GM06990 (cell line): ENCODE measurements at regions not wholly inside any gene's neighbourhood (a gene's known extent, or its start where the extent isn't known, plus 50 kb on each side); places are given as distances from the start of the nearest gene placed in this dataset.

Source experiments
- DNase-seq: peaks from one replicate; pipeline ENCODE4 v3.0.0-alpha.2; 2011; ENCODE audit not compliant: insufficient read length; ENCODE audit errors: extremely low read depth
- H3K27me3 ChIP-seq: replicated peaks from 2 replicates; pipeline ENCODE4 v1.6.0; 2011; ENCODE audit warnings: low read length; ENCODE audit not compliant: control insufficient read depth, insufficient read depth
- H3K36me3 ChIP-seq: 2 replicates; pipeline ENCODE4 v1.5.1; 2011; ENCODE audit warnings: low read length; ENCODE audit not compliant: control insufficient read depth, insufficient read depth
- H3K4me3 ChIP-seq: replicated peaks from 2 replicates; pipeline ENCODE4 v1.5.1; 2011; ENCODE audit warnings: low read depth, mild to moderate bottlenecking, control low read depth, low read length
- TF ChIP-seq, protein P1 (sequence below): IDR thresholded peaks from 2 replicates; pipeline ENCODE4 v1.5.1; 2011; ENCODE audit warnings: low read length, control low read depth, mild to moderate bottlenecking, inconsistent platforms; ENCODE audit not compliant: insufficient read depth, poor library complexity, severe bottlenecking

DNA sequence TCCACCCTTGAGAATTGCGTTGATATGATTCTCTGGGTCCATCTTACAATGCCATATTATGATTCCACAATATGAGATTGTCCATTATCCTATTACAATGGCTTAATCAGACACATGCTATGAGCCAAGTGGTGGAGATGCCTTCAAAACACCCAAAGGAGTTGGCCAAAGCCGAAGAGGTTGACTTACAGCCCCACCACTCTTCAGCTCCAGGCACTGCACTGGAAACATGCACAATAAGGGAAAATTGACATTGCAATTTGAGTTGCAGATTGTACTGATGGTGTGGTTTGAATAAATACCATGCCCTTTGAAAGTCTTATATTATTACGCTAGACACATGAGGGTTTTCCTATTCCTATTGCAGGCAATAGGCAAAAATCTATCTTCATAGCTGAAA is 75.4 kb upstream of the TNFSF11 start:
- no peaks in the 10 kb centered on the region for H3K36me3 ChIP-seq
- H3K27me3 ChIP-seq = no peaks in the 10 kb centered on the region
- no peak overlapping the region for H3K4me3 ChIP-seq
- no peak for DNase-seq
- TF ChIP-seq, protein P1, sequence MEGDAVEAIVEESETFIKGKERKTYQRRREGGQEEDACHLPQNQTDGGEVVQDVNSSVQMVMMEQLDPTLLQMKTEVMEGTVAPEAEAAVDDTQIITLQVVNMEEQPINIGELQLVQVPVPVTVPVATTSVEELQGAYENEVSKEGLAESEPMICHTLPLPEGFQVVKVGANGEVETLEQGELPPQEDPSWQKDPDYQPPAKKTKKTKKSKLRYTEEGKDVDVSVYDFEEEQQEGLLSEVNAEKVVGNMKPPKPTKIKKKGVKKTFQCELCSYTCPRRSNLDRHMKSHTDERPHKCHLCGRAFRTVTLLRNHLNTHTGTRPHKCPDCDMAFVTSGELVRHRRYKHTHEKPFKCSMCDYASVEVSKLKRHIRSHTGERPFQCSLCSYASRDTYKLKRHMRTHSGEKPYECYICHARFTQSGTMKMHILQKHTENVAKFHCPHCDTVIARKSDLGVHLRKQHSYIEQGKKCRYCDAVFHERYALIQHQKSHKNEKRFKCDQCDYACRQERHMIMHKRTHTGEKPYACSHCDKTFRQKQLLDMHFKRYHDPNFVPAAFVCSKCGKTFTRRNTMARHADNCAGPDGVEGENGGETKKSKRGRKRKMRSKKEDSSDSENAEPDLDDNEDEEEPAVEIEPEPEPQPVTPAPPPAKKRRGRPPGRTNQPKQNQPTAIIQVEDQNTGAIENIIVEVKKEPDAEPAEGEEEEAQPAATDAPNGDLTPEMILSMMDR = peak; percentile 43
